Ovary (tissue), 7 donors: ENCODE measurements at regions not wholly inside any gene's neighbourhood (a gene's known extent, or its start where the extent isn't known, plus 50 kb on each side); places are given as distances from the start of the nearest gene placed in this dataset.

Experiments
- DNase-seq, 5 donors: peaks; one replicate each; pipeline ENCODE4 v3.0.0-alpha.2; 2019 to 2020
- H3K27ac ChIP-seq, 2 donors: fragments of 200-600 bp; one replicate each; pipeline versions ENCODE4 v1.5.1 to v1.8.0; 2019 to 2022
- H3K27me3 ChIP-seq: fragments of 200-600 bp; one replicate; pipeline ENCODE4 v1.8.0; 2022
- H3K36me3 ChIP-seq: fragments of 200-600 bp; sonication (generic); one replicate; pipeline ENCODE4 v1.5.1; 2019
- H3K4me1 ChIP-seq: one replicate; pipeline ENCODE4 v1.8.1; 2013; ENCODE audit warnings: mild to moderate bottlenecking, moderate library complexity; ENCODE audit not compliant: insufficient read depth
- H3K4me3 ChIP-seq: fragments of 200-600 bp; sonication (generic); one replicate; pipeline ENCODE4 v1.5.1; 2017
- H3K9me3 ChIP-seq, 2 donors: fragments of 200-600 bp in 1 of 2; sonication (generic) in 1 of 2; one replicate each; pipeline versions ENCODE4 v1.5.1 to v1.8.1; 2013 to 2019; ENCODE audit warnings: mild to moderate bottlenecking in 1 of 2, moderate library complexity in 1 of 2
- EP300 ChIP-seq: sonication (generic); formaldehyde crosslinking; IDR thresholded peaks from one replicate; pipeline ENCODE4 v1.6.1; 2017; ENCODE audit warnings: antibody characterized with exemption
- POLR2A ChIP-seq: fragments of 450-650 bp; IDR thresholded peaks from one replicate; pipeline ENCODE4 v1.6.1; 2017; ENCODE audit warnings: antibody characterized with exemption, mild to moderate bottlenecking, moderate library complexity
- WGBS, 3 donors: extraction: QIAGEN DNeasy Blood & Tissue Kit in 1 of 3; methylation state at CpG; one replicate each; pipeline versions ENCODE4 v1.1.5 to v1.1.7; 2013 to 2017; 5-methylcytosine and 5-hydroxymethylcytosine counted together
- intact Hi-C, 4 donors: fragments of 100-400 bp; cut with DNase I; formaldehyde crosslinking; loops; one replicate each; pipeline versions ENCODE4 v1.11.0 to v1.15.1; 2022 to 2023
- TF ChIP-seq, protein P1 (sequence below), 3 donors: fragments of 450-650 bp in 2 of 3; fragments of 200-600 bp in 1 of 3; IDR thresholded peaks; one replicate each; pipeline versions ENCODE4 v1.5.1 to v1.8.0; 2016 to 2022; ENCODE audit warnings: antibody characterized with exemption in 3 of 3, mild to moderate bottlenecking in 1 of 3
- donor health status: DM: no; HTN: no; CAD: no; lungs with moderate emphysema.
- donor health status: DM: no; HTN: no; CAD: no.
- donor health status: Bipolar disorder and iron deficiency.
- donor health status: DM: no; HTN: no; CAD: no.
- donor health status: DM: yes; HTN: yes; CAD: no.

DNA sequence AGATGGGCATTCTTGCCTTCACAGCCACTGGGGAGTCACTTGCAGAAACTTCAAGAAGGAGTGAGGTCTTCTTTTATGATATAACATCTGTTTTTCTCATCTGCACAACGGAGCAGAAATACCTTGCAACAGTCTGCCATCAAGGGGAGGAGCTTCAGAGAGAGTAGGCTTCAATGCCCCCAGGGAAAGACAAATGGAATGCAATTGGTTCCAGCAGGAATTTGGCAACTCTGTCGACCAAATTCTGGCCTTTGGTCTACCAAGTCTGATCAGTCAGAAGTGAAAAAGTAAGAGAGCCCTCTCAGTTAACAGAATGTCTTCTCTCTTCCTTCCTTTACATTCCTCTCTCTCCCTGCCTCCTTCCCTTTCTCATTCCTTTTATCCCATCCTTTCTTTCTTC lies 229.3 kb downstream of the IDS start:
- no peak for DNase-seq

DNA sequence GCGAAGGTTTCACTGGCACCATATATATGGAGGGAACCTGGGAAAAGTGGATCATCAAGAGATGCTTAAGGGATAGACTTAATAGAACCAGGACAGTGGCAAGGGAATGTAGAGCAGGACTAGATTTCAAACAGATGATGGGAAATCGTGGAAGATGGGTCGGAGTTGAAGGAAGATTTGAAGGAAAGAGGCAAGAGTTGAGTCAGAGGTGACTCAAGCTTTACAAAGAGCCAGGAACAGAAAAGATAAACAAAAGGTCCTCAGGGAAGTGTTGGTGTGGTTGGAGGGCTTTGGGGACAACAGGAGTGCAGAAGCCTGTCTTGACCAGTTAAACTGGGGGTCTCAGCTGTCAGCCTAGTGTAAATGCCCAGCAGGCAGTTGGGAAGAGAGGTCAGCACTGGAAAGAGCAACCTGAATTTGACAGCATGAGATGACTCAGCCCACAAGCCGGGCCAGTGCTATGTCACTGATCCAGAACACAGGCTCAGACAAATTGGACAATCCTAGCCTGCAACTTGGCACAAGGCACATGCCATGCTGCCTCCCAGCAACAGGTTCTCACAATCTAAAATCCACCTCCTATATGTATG lies 230.5 kb downstream of the IDS start:
- WGBS, 3 donors: 64 to 80% (median 69%) methylated on average over 4 of the region's 4 CpGs
- H3K27ac ChIP-seq: no peak overlapping the region
- intact Hi-C loops: no loop called here
- TF ChIP-seq POLR2A (no peak), EP300 (no peak)
- TF ChIP-seq, protein P1, sequence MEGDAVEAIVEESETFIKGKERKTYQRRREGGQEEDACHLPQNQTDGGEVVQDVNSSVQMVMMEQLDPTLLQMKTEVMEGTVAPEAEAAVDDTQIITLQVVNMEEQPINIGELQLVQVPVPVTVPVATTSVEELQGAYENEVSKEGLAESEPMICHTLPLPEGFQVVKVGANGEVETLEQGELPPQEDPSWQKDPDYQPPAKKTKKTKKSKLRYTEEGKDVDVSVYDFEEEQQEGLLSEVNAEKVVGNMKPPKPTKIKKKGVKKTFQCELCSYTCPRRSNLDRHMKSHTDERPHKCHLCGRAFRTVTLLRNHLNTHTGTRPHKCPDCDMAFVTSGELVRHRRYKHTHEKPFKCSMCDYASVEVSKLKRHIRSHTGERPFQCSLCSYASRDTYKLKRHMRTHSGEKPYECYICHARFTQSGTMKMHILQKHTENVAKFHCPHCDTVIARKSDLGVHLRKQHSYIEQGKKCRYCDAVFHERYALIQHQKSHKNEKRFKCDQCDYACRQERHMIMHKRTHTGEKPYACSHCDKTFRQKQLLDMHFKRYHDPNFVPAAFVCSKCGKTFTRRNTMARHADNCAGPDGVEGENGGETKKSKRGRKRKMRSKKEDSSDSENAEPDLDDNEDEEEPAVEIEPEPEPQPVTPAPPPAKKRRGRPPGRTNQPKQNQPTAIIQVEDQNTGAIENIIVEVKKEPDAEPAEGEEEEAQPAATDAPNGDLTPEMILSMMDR (IDR thresholded peaks at IDR 0.05): no peak
- no peak for DNase-seq
- no peak overlapping the region for H3K4me3 ChIP-seq
- H3K9me3 ChIP-seq: no peaks in the 10 kb centered on the region
- H3K4me1 ChIP-seq: no peaks in the 10 kb centered on the region
- H3K27me3 ChIP-seq: no peaks in the 10 kb centered on the region
- no peaks in the 10 kb centered on the region for H3K36me3 ChIP-seq

More for the DNA sequence above, 229.3 kb downstream of the IDS start:
- Histone ChIP-seq H3K27me3 (no peaks in the 10 kb centered on the region), H3K4me3 (no peak overlapping the region), H3K36me3 (no peaks in the 10 kb centered on the region), H3K4me1 (no peaks in the 10 kb centered on the region), H3K27ac (no peak overlapping the region), H3K9me3 (no peaks in the 10 kb centered on the region)
- intact Hi-C loops: no loop called here
- no peak for TF ChIP-seq EP300
- 13 to 18% (median 16%) methylated on average over 2 of the region's 2 CpGs for WGBS, 3 donors

DNA sequence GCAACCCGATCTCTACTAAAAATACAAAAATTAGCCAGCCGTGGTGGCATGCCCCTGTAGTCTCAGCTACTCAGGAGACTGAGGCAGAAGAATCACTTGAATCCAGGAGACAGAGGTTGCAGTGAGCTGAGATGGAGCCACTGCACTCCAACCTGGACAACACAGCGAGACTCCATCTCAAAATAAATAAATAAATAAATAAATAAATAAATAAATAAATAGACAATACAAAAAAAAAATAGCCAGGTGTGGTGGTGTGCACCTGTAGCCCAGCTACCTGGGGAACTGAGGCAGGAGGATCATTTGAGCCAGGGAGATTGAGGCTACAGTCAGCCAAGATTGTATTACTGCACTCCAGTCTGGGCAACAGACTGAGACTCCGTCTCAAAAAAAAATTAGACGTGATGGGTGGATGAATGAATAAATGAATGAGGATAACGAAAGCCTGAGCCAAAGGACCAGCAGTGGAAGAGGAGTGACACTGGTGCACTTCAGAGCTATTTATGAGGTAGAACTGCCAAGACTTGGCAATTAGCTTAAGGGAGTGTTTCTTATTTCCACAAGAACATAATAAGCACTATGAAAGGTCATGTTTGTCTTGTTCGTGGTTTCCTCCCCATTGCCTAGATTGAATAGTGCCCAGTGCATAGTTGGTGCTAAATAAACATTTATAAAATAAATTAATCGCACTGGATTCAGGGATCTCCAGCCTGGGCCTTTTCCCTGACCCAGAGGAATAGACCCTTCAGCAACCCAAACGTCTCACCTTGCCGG lies 232.2 kb downstream of the IDS start:
- intact Hi-C loops: no loop called here
- H3K4me3 ChIP-seq: no peak overlapping the region
- no peak overlapping the region for H3K27ac ChIP-seq
- no peak for DNase-seq
- 61 to 66% (median 62%) methylated on average over 10 of the region's 10 CpGs for WGBS, 3 donors
- no peaks in the 10 kb centered on the region for H3K27me3 ChIP-seq
- TF ChIP-seq, protein P1 (IDR thresholded peaks at IDR 0.05): no peak
- TF ChIP-seq EP300 (no peak), POLR2A (no peak)
- no peaks in the 10 kb centered on the region for H3K4me1 ChIP-seq
- H3K9me3 ChIP-seq: no peaks in the 10 kb centered on the region
- H3K36me3 ChIP-seq: no peaks in the 10 kb centered on the region

DNA sequence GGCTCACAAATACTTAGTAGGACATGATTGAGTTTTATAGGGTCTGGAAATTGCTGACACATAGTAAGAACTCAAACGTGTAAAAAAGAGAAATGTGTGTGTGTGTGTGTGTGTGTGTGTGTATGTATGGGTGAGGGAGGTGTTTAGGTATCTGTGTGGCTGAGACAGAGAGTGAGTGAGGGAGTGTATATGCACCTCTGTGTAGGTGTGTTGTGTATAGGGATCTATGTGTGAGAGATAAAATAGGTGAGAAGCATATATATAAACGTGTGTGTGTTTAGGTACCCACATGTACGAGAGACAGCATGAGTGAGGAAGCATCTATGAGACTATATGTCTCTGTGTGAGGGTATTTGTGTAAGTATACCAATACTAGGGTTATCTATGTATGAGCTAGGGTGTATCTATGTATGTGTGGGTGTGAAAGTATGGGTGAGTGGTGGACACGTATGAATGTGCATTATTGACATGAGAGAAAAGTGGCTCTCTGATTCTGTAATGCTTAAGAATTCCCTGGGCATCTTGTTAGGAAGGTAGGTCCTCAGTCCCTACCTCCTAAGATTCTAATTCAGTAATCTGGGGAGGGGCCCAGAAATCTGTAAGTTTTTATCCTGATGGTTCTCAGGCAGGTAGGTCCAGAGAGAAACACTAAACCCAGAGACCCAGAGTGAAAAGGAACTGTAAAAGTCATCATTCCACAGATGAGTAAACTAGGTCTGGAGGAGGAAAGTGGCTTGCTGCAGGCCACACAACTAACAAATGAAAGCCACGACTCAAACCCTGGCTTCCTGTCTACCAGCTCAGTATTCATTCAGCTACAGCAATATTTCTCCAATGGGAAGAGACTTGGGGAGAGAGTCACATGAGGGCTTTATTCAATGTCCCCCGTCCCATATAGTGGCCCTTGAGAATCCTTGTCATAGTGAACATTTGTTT lies 237.0 kb downstream of the IDS start:
- no peak for DNase-seq
- TF ChIP-seq POLR2A: no peak
- TF ChIP-seq, protein P1 (IDR thresholded peaks at IDR 0.05): no peak
- no peak for TF ChIP-seq EP300
- Histone ChIP-seq H3K36me3 (no peaks in the 10 kb centered on the region), H3K4me1 (no peaks in the 10 kb centered on the region), H3K27me3 (no peaks in the 10 kb centered on the region), H3K4me3 (no peak overlapping the region), H3K27ac (no peak overlapping the region), H3K9me3 (no peaks in the 10 kb centered on the region)
- intact Hi-C loops: no loop called here
- 58 to 68% (median 63%) methylated on average over 6 of the region's 6 CpGs for WGBS, 3 donors
